NCI-H1092 (cell line): ENCODE measurements at regions not wholly inside any gene's neighbourhood (a gene's known extent, or its start where the extent isn't known, plus 50 kb on each side); places are given as distances from the start of the nearest gene placed in this dataset.
"Not testable (repeated sequence)": the region's sequence is repeated elsewhere in the genome, so short reads cannot be mapped to it uniquely, and the experiment has no call there.

ENCODE experiments used
- DNase-seq: peaks from one replicate; lab custom pipeline; 2025; lab: John Stamatoyannopoulos, UW

DNA sequence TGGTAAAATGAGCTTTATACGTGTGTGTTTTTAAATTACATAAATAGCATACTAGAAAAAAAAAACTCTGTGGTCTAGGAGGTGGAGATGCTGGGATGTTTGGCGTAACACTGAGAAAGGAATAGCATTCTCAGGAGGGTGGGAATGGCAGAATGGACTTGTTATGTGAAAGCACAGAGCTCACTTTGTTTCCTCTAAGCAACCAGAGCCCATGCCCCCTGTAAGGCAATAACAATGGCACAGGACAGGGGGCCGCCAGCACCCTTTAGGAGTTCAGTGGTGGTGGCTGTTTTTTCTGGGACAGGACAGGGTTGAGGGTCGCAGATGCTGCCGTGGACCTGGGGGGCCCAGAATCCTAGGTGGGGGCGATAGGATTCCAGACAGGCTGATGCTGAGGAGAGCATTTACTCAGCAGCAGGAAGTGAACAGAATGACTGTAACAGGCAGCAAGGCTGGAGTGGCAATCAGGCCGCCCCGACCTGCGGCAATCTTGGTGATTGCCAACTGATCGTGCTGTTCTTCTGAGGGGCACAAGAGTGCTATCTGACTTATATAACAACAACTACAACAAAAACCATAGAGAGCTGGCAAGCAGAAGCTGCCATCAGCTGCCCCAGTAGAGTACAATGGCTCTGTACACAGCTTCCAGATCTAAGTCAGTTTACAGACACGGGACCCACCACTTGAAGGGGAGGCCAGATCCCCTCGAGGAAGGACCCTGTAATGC is 160.4 kb downstream of the UACA start:
- no peak for DNase-seq

DNA sequence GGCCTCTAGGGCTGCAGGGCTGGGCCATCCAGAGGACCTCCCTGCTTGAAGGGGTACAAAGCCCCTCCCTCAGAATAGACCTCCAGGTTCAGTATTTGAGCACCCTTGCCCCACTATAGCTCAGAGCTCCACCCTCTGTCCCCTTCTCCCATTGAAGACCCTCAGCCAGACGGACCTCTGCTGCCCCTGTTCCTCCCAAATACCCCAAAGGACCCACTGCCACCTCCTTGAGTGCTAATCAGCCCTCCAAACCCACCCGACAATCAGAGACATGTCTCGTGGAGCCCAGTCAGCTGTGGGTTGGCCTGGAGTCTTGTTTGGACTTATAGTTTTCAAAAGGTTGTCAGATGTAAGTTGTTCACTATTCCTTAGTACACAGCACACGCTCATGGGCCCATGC is 161.1 kb downstream of the UACA start:
- DNase-seq = no peak

DNA sequence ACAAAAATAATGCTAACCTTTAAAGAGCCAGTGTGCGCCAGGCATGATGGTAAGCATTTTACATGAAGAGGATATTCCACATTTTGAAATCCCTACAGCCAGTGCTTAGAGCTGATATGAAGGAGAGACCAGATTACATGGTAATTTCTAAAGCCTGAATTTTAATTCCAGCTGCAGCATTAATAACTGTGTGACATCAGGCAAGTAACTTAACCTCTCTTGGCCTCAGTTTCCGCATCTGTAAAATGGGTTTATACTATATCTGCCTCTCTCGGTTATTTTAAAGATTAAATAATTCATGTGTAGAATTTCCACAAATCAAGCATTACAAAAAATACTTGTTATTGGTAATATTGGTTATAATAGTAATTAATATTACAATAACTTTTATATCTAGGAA is 165.4 kb downstream of the UACA start:
- DNase-seq = no peak

DNA sequence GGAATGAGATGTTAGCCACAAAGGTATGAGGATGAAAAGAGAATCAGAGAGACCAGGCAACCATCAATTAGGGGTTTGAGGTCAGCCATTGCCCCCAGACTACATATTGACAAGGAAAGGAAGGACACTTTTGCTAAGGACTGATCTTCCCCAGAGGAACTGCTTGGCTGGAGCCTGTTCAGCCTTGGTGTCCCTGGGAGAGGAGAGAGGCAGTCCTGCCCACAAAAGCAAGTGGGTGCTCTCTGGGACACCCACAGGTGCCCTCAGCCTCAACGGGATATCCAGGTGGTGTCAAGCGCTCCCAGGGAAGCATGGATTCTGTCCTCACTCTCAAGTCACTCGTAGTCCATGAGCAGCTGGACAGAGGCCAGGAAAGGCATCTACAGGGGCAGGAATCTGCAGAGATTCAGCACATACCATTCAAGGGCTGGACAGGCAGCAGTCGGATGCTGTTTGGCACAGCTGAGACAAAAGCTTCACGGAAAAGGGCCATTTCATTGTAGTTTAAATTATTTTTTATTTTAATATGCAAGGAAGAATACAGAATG is 166.2 kb downstream of the UACA start:
- DNase-seq = no peak

DNA sequence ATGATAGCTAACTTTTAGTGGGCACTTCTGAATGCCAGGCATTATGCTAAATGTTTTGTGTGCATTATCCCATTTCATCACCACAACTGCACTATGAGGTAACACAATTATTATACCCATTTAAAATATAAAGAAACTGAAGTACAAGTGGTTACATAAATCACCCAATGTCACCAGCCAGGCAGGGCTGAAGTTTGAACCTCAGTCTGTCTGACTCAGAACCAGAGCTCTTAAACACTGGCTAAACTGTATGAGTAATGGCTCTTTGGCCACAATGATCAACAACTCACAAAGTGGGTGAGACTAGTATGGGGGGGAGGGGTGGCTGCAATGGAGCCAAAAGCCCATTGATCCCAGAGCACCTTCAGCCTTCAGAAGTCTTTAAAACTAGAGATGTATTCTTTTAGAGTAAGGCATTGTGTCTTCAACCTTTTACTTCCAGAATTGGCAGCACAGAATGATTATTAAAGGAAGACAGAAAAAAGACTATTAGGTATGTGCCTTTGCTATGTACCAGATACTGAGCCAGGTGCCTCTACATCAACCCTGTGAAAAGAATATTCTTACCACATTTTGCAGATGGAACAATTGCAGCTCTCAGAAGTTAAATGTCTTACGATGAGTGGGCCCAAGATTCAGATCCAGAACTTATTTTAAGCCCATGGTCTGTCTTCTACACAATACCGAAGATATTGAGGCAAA is 166.9 kb downstream of the UACA start:
- no peak for DNase-seq

DNA sequence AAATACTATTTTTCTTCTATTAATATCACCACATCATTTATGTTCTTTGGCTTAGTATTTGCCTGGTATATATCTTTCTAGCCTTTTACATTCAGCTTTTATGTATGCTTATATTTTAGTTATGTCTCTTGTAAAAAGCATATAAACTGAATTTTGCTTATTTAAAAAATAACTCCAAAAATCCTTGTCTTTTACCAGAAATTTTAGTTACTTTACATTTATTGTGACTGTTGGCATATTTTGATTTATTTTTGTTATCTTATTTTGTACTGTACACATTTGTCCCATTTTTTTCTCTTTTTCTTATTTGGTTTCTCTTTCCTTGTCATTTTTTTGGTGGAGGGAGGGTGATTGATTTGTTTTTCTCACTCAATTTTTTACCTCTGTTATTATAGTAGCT is 169.6 kb downstream of the UACA start:
- no peak for DNase-seq

DNA sequence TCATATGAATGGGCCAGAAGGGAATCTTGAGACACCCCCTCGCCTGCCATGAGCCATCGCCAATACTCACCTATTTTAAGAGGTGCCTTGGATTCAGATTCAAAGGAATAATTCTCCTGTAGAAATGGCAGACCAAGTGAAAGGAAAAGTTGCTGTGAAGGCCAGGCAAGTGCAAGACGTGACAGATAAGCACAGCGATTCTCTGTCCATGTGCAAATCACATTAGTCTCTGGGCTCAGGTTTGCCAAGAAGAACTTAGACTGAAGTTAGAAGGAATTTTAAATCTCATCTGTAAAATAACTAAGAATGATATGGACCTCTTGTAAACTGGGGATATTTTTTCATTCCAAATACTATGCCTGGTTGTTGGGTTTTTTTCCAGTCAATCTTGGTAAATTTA is 173.6 kb downstream of the UACA start:
- DNase-seq = no peak

DNA sequence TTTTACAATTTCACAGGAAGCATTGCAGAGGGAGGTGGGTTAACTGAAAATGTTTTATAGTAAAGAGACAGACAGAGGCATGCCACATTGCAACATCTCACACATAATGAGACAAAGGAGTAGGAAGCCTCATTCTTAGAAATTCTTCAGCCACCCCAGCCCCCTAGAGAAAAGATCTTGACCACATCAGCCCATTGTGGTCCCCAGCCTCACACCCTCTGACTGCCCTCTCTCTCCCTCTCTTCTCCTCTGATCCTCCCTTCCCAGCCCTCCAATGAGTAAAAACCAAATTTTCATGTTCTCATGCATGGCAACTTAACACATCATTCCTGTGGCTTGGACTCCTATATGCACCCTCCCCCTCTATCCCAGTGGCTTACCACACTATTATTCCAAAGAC is 174.1 kb downstream of the UACA start:
- DNase-seq = no peak

DNA sequence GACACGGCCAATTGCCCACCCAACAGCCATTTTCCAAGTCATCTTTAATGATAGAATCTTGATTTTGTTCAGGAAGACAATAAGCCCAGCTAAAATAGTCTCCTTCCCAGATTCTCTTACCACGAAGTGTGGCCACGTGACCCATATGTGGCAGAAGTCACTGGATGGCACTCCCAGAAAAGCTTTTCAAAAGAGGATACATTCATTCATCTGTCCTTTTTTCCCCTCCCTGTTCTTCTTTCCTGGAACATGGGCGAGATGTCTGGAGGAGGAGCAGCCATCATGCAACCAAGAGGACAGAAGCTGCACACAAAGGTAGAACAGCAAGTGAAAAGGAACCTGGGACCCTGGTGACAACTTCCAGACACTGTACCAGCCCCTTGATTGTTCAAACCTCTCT is 174.7 kb downstream of the UACA start:
- DNase-seq = no peak

DNA sequence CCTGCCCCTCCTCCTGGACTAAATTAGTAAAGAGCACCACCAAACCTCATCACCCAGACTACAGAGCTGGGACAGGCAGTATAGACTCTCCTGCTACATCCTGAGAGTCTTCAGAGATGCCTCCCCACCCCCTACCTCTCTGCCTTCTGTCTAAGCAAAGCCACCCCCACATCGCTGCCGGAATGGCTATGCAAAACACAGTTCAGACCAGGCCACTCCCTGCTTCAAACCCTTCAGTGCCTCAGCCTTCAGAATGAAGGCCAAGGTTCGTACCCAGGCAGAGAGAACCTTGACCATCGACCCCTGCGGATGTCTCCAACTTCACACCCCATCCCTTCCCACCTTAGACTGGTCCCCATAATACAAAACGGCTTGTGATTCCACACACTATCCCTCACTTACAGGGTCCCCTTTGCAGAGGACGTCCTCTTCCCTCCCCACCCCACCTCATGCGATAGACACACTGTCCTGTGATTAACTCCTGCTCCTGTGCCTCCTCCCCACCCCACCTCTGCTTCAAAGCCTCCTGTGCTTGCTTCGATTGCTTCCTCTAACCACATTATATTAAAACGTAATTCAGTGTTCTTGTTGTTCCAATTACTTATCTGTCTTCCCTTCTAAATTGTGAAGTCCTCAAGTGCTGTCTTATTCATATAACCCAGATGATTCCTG is 175.3 kb downstream of the UACA start:
- no peak for DNase-seq

DNA sequence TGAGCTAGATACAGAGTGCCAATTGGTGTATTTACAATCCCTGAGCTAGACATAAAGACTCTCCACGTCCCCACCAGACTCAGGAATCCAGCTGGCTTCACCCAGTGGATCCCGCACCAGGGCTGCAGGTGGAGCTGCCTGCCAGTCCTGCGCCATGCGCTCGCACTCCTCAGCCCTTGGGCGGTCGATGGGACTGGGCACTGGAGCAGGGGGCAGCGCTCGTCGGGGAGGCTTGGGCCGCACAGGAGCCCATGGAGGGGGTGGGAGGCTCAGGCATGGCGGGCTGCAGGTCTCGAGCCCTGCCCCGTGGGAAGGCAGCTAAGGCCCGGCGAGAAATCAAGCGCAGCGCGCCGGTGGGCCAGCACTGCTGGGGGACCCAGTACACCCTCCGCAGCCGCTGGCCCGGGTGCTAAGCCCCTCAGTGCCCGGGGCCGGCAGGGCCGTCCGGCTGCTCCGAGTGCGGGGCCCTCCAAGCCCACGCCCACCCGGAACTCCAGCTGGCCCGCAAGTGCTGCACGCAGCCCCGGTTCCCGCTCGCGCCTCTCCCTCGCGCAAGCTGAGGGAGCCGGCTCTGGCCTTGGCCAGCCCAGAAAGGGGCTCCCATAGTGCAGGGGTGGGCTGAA is 176.2 kb downstream of the UACA start:
- not testable (repeated sequence) for DNase-seq

DNA sequence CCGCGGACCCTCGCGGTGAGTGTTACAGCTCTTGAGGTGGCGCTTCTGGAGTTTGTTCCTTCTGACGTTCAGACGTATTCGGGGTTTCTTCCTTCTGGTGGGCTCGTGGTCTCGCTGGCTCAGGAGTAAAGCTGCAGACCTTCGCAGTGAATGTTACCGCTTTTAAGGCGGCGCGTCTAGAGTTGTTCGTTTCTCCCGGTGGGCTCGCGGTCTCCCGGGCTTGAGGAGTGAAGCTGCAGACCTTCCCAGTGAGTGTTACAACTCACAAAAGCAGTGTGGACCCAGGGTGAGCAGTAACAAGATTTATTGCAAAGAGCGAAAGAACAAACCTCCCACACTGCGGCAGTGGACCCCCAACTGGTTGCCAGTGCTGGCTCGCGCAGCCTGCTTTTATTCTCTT is 177.1 kb downstream of the UACA start:
- DNase-seq = no peak

DNA sequence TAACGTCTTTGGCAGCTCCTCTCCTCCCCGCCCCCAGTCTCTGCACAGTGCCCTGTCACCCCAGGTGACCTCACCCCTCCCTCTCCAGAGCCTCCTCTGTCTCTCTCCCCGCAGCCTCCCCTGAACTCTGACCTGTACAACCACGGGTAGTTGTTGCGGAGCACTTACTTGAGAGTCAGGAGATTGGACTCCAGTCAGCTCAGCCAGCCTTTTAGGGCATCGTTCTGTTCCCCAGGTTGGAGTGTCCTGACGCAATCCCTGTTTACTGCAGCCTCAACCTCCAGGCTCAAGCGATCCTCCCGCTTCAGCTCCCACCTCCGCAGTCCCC is 177.7 kb downstream of the UACA start:
- DNase-seq = no peak

DNA sequence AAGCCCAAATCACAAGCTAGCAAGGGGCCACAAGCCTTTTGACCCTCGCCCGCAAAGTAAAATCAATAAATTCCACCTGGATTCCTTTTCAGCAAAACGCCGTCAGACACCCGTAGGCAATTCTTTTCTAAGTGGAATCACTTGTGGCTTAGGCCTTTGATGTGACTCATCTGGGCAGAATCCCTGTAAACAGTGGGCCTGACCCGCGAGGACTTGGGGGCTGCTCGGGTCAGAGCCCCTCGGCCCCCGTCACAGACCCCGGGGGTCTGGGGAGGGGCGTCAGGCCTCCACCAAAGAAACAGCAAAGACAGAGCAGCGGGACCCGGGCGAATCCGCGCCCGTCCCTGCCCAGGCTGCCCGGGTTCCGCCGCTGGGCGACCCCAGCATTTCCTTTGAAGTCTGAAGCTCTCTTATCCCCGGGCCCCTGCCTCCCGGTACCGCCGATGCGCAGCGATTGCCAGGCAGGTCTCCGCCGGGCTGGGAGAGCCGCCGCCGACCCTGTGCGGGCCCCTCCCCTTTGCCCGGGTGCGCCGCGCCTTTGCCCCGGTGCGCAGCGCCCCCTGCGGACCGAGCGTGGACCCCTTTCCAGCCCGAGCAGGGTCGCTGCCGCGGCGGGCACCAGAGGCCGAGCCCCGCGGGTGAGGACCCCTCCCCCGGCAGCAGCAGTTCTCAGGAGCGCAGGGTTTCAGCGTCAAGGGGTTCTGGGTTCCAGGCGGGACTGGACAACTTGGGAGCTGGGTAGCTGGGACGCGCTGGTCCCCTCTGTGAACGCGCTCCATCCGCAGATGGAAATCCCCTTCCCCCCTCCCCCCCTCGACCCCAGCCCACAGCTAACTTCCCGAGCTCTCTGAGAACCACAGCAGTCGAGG is 178.3 kb downstream of the UACA start:
- DNase-seq = no peak

DNA sequence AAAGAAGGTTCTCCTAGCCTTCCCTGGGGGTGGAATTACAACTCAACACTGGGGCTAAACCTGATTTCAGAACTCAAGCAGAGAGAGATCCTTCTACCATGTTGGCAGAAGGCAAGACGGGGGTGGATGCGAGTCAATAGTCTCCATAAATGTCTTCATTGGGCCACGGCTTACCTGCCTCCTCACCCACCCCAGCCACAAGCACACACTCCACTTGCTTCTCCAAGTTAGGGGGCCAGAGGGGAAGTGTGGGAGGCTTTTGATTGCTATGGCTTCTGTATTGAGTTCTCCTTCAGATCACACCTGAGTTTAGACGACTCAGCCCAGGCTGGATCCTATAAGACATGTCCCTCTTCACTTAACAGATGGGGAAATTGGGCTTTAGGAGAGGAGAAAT is 178.9 kb downstream of the UACA start:
- no peak for DNase-seq

DNA sequence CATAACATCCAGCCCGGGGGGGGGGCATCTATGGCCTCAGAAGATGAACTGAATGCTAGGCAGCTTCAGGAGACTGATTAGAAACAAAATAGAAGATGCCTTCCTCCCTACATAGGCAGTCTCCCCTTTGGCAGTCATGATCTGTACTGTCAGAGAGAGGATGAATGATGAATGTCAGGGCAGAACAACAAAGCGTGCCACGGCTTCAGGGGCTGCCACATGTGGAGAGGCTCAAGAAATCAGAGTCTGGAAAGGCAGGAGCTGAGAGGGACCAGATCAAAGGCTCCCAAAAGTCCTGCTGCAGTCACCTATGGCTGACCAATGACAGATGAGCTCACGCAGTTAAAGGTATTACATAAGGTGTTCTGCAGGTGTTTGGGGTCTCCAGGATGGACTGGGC is 180.4 kb downstream of the UACA start:
- no peak for DNase-seq

DNA sequence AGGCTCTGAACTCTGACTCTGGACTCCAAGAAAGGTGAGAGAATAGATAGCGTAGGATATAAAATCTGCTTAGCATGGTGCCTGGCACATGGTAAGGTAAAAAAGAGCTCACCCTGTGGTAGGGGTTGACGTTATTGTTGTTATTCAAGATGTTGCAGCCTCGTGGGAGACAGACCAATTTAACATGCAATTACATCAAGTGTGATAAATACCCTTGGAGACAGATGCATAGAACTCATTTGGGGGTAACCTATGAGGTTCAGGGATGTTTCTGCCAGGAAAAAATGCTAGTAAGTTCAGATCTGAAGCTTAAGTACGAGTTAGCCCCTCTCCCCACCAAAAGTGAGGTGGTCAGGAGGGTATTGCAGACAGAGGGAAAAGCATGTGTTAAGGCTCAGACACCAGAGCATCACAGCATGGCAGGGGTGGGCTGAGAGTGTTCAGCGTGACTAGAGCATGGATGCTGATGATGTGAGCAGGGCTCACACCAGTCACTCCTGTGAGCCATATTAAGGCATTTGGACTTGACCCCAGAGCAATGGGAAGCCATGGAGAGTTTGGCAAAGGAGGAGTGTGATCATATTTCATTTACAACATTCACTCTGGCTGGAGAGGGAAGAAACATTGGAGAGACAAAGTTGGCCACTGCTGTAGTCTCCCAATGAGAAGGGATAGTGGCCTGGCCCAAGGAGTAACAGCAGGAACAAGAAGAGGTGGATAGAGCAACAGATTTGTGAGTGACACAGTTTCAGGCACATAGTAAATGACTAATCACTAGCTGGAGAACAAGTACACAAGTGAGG is 181.0 kb downstream of the UACA start:
- DNase-seq = no peak

DNA sequence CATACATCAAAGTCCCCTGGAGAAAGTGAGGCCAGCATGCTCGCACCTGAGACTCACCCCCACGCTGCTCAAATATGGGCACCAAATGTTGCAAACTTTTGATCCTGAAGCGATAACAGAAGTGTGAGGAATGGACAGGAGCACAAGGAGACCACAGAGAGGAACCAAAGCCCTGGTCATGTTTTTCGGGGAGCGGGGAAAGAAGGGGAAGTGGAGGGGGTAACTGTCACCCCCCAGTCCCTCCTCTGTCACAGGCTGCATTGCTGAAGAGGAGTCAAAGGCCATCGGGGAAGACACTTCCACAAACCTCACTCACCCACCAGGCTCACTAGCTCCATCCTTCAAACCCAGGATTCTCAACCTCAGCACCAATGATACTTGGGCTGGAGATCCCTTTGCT is 182.4 kb downstream of the UACA start:
- no peak for DNase-seq

DNA sequence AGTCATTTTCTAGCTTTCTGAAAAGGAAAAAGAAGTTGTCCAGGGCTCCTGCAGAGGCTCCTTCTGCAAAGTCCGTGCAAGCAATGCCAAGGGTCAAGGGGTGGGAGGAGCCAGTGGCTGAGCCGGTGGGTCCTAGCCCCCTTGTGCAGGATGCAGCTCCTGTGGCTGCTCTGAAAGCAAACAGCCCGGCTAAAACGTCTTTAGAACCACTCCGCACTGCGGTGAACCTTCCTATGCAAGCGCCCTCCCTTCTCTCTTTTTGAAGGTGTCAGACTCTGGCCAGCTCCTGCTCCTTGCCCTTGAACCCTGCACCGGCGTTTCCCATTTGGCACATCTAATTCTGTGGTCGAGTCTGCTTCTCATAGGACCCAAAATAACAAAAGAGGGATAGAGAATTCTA is 183.1 kb downstream of the UACA start:
- DNase-seq = no peak

DNA sequence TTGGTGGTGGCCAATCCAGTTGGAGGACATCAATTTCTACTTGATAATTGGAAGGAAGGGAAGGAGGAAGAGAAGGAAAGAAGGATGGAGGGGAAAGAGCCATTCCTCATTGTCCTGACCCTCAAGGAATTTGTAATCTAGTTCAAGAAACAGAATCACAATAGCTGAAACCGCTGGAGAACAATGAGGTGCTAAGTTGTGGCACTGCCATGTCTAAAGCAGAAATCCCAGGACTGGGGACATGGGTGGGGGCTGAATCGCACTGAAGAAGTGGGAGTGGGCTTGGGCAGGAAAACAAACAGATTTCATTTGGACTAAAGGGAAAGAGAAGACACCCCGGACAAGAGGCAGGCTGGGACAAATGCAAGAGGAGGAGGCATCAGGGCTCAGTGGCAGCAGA is 183.6 kb downstream of the UACA start:
- no peak for DNase-seq

DNA sequence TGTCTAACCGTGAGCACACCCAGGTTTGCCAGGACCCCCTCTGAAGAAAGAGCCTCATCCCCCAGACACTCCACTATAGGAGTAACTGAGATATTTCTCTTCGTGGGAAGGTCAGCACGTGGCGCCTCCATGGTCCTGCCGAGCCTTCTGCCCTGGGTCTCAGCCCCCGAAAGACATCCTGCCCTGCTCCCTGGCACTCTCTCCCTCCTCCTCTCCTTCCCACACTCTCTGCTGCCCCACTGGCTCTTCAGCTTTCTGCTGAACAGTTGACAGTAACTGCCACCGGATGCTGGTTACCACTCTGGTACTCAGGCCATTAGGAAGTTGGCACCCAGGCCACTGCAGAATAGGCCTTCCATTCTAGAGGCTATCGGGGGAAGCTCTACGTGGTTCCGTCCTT is 185.2 kb downstream of the UACA start:
- DNase-seq = no peak
